HG03139 (cell line): ENCODE measurements at regions not wholly inside any gene's neighbourhood (a gene's known extent, or its start where the extent isn't known, plus 50 kb on each side); places are given as distances from the start of the nearest gene placed in this dataset.

Experiments
- ATAC-seq: cut with Tn5 transposase; IDR thresholded peaks from one replicate; pipeline ENCODE4 v1.9.1; 2021; ENCODE audit not compliant: unreplicated experiment

DNA sequence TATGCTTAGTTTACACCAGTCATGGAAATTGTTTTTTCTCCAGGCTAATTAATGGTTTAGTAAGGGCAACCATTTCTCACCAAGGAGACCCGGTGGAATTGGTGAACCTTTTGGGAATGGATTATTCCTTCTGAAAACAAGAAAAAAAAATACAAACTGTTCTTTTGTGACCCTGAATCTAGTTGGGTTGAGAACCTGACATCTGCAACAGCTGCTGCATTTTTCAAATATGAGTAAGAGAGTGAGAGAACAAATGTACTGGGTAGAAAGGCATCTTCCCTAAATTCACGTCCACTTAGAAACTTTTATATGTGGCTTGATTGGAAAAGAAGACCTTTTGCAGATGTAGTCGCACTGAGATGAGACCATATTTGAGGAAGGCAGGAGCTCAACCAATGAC is 553.4 kb upstream of the EPHA7 start:
- no peak for ATAC-seq

DNA sequence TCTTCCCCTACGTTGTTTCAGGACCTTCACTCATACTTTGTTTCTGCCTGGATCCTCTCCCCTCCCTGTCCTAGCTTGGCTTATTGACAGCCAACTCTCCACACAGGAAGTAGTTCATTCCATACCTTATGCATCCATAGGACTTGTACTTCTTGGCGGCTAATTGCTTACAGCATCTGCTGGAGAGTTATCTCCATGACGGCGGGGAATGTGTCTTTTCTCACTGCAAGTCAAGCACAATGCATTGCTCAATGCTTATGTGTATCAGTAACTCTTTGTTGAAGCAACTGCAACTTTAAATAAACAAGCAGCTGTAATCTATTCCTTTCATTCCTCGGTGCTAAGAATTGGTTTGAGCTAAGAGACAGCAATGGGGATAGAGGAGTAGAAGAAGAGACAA is 551.3 kb upstream of the EPHA7 start:
- ATAC-seq, result no peak

- ATAC-seq, result no peak
Measured at GRCh38 chr6:93968126-93968525, 548.8 kb upstream of the EPHA7 start.

- ATAC-seq, result no peak
Measured at GRCh38 chr6:93964926-93965325, 545.6 kb upstream of the EPHA7 start.

DNA sequence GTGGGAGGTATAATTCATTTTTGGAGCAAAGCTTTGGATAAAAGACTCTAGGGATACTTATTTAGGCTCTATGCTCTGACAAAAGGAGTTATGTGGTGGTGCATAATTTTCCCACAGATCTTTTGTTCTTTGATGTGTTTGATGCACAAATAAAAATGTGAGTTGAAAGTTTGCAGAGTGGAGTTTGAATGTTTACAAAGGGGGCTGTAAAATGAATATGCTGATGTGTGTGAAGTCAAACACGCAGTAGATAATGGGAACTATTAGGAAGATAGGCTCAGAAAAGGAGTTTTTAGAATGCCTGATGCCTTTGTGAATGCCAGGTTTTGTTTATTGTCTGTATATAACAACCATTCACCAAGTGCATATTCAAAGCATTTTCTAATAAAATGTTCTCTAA is 545.0 kb upstream of the EPHA7 start:
- ATAC-seq, result no peak

- no peak for ATAC-seq
Measured at GRCh38 chr6:93962566-93962965, 543.2 kb upstream of the EPHA7 start.

DNA sequence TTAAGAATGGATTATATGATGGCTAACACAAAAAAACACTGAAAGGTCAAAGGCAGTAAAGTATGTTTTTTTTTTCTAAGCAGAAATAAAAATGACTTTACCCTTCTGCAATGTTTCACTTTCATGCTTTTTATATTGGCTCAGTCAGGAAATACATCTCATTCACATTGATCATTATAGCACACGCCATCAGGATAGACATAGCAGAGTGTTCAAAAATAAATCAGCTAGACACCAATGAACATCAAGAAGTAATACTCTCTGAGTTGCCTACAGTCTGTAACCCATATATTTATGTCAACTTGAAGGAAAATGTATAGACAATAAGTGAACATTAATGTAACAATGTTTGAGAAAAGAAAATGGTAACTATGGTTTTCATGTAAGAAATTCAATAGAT is 535.2 kb upstream of the EPHA7 start:
- no peak for ATAC-seq

DNA sequence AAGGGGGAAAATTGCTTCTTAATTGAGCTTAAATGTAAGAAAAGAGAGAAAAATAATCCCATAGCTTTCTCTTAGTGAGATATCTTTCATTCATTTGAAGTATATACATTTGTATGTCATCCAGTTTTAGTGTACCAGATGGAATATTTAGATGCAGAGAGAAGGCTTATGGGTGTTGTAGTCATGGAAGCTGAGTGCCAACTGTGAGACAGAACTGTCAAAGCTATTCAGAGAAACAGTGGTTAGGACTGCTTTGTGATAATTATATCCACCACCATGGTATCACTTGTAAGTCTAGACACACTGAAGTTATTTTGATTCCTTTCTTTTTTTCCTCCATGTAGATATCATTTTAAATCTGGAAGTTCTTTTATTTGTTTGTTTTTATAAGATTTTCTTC is 524.3 kb upstream of the EPHA7 start:
- ATAC-seq, result no peak

- ATAC-seq, result no peak
Measured at GRCh38 chr6:93940381-93940780, 521.0 kb upstream of the EPHA7 start.

DNA sequence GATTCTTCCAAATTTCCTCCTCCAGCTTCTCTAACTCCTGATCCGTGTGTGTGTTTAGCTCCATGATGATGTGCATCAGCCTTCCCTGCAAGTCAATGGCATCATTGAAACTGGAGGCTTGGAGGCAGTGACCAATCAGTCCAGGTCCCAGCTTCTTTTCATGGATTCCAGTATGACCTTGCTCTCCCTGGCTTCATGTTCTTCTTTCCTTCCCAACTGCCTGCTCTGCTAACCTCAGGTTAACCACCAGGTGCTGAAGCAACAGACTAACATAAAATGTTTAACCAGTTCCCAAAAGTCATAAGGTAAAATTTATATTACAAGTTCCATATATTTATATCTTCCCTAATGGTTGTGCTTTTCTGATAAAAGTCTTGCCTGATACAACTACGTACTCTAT is 512.8 kb upstream of the EPHA7 start:
- ATAC-seq, result no peak

GRCh38 chr6:93927731-93928130 is 508.4 kb upstream of the EPHA7 start:
- ATAC-seq, result no peak

- no peak for ATAC-seq
Measured at GRCh38 chr6:93919365-93919764, 500.0 kb upstream of the EPHA7 start.

GRCh38 chr6:93918258-93918657 is 498.9 kb upstream of the EPHA7 start:
- no peak for ATAC-seq

DNA sequence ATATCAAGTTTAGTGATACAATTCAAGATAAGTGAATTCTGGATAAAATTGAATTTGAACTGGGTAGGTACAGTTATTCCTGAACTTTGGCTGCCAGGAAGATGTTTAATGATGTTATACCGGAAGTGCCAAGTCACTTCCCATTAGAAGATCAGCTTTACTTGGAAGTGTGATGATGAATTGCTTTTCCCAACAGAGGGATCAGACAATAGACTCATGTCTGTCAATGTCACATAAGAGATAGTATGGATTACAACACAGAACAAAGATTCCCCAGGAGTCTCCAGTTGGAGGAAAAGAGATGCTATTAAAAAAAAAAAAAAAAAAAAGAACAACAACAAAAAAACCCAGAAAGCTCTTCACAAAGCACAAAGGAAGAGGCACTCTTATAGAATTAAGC is 497.9 kb upstream of the EPHA7 start:
- ATAC-seq, result no peak

DNA sequence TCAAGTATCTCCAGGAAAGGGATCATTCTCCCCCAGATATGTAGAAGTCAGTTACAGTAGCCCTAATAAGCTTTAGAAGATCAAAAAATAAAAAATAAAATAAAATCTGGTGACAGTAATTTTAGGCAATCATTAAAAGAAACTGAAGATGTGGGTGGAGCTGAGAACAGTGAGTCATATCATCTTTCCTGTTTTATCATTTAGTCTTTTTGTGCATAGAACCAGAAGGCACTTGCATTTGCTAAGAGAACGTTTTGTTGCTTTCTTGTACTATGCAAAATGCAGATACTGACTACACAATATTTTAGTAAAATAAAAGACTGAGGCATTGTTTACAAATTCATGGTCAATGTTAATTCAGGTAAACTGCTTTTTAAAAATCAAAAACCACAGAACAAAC is 497.4 kb upstream of the EPHA7 start:
- ATAC-seq, result no peak

GRCh38 chr6:93915961-93916360 is 496.6 kb upstream of the EPHA7 start:
- no peak for ATAC-seq

GRCh38 chr6:93902517-93902916 is 483.2 kb upstream of the EPHA7 start:
- ATAC-seq, result no peak

- no peak for ATAC-seq
Measured at GRCh38 chr6:93900142-93900541, 480.8 kb upstream of the EPHA7 start.

GRCh38 chr6:93896081-93896480 is 476.7 kb upstream of the EPHA7 start:
- no peak for ATAC-seq

- no peak for ATAC-seq
Measured at GRCh38 chr6:93894521-93894920, 475.2 kb upstream of the EPHA7 start.

DNA sequence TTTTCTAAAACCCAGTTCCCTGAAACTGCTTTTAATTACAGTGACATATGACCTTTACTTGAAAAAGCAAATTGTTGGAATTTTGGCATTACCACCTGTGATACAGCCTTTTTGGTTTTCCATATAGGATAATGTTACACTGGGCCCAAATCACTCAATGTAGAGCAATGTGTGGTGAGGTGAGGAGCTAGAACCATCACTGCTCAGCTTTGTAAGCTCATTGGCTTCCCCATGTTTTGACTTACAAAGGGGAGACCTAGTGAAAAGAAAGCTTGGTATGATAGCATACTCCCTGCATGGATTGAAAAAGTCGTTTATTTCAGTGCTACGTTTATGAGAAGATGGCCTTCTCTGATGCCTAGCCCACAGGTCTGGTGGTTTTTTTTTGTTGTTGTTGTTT is 470.4 kb upstream of the EPHA7 start:
- ATAC-seq, result no peak

DNA sequence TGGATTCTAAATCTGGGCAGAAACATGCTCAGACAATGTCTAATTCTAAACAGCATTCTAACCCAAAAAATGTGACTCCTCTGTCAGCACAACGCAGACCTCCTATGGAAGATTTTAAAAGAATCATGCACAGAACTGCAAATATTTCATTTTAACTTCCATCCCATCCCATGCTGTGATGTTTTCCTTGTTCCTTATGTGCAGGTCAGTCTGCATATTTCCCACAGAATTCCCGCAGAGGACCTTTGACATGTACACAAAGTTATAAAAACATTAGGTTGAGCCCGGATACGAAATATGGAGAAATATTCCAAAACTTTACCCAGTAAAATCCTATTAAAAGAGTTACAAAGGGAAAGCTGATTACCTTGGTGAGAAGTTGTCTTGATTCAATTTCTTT is 467.1 kb upstream of the EPHA7 start:
- no peak for ATAC-seq

DNA sequence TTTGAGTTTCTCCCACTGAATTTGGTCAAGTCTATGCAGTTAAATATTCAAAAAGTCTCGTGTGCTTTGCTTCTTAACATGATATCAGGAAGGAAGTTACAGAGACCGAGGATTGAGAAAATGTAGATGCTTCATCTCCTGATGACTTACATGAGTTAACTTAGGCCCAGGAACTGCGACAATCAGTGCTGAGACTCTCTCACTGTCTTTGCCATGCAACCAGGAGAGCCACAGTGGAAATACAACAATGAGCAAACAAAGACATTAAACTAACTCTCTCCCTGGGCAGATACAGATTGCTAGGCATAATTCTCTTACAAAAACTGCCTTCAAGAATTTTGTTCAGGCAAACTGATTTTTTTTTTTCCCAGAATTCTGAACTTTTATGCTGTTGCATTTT is 440.6 kb upstream of the EPHA7 start:
- no peak for ATAC-seq

GRCh38 chr6:93858213-93858612 is 438.9 kb upstream of the EPHA7 start:
- ATAC-seq, result no peak
